ENCODE measurements at regions not wholly inside any gene's neighbourhood (a gene's known extent, or its start where the extent isn't known, plus 50 kb on each side); places are given as distances from the start of the nearest gene placed in this dataset.

DNA sequence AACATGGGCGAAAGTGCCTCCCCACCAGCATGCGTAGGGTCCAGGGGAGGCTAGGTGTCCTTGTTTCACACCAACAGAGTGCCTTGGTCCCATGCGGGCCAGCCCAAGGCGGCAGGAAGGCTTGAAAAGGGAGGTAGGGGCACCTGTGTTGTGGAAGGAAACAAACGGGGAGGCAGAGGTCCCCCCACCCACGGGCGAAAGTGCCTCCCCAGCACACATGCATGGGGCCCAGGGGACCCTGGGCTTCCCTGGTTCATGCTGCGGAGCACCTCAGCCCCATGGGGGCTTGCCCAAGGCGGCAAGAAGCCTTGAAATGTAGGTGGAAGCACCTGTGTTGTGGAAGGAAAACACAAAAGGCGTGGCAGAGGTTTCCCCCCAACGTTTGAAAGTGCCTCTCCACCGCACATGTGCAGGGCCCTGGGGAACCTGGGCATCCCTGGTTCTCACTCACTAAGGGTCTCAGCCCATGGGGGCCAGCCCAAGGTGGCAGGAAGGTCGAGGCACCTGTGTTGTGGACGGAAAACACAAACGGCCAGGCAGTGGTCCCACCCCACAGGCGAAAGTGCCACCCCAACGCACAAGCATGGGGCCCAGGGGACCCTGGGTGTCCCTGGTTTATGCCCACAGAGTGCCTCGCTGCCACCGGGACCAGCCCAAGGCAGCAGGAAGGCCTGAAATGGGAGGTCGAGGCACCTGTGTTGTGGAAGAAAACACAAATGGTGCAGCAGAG is 374.7 kb downstream of the ALG10 start:
- H3K9me3 Mint-ChIP-seq (ENCODE audit: low read depth) = no peaks in the 10 kb centered on the region
- no peaks in the 10 kb centered on the region for H3K4me1 Mint-ChIP-seq (ENCODE audit: low read depth)
- no peak overlapping the region for H3K4me3 Mint-ChIP-seq
- no peaks in the 10 kb centered on the region for H3K36me3 Mint-ChIP-seq
- H3K27ac Mint-ChIP-seq = no peak overlapping the region
- H3K27me3 Mint-ChIP-seq = no peaks in the 10 kb centered on the region

DNA sequence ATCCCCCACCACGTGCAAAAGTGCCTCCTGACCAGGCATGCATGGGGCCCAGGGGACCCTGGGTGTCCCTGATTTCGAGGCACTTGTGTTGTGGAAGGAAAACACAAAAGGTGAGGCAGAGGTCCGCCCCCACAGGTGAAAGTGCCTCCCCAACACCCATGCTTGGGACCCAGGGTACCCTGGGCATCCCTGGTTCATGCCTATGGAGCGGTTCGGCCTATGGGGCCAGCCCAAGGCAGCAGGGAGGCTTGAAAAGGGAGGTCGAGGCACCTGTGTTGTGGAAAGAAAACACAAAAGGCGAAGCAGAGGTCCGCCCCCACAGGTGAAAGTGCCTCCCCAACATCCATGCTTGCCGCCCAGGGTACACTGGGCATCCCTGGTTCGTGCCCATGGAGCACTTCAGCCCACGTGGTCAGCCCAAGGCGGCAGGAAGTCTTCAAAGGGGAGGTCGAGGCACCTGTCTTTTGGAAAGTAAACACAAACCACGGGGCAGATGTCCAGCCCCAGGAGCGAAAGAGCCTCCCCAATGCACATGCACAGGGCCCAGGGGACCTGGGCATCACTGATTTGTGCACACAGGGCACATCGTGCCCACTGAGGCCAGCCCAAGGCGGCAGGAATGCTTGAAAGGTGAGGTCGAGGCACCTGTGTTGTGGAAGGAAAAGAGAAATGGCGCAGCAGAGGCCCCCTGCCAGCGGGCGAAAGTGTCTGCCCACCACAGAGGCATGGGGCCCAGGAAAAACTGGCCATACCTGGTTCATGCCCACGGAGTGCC is 375.5 kb downstream of the ALG10 start:
- Mint-ChIP-seq H3K36me3 (no peaks in the 10 kb centered on the region), H3K9me3 (ENCODE audit: low read depth) (no peaks in the 10 kb centered on the region), H3K4me3 (no peak overlapping the region), H3K27me3 (no peaks in the 10 kb centered on the region), H3K4me1 (ENCODE audit: low read depth) (no peaks in the 10 kb centered on the region), H3K27ac (no peak overlapping the region)

- H3K4me1 Mint-ChIP-seq (ENCODE audit: low read depth) = no peaks in the 10 kb centered on the region
Measured at GRCh38 chr12:34398366-34398705, 376.0 kb downstream of the ALG10 start.

GRCh38 chr12:34398706-34399630 is 376.7 kb downstream of the ALG10 start:
- Mint-ChIP-seq H3K36me3 (no peaks in the 10 kb centered on the region), H3K4me3 (no peak overlapping the region), H3K27me3 (no peaks in the 10 kb centered on the region), H3K27ac (no peak overlapping the region), H3K4me1 (ENCODE audit: low read depth) (no peaks in the 10 kb centered on the region), H3K9me3 (ENCODE audit: low read depth) (no peaks in the 10 kb centered on the region)

More at GRCh38 chr12:34398366-34398705, 376.0 kb downstream of the ALG10 start:
- H3K27me3 Mint-ChIP-seq = no peaks in the 10 kb centered on the region
- no peak overlapping the region for H3K27ac Mint-ChIP-seq
- H3K36me3 Mint-ChIP-seq = no peaks in the 10 kb centered on the region
- H3K4me3 Mint-ChIP-seq = no peak overlapping the region
- H3K9me3 Mint-ChIP-seq (ENCODE audit: low read depth) = no peaks in the 10 kb centered on the region

DNA sequence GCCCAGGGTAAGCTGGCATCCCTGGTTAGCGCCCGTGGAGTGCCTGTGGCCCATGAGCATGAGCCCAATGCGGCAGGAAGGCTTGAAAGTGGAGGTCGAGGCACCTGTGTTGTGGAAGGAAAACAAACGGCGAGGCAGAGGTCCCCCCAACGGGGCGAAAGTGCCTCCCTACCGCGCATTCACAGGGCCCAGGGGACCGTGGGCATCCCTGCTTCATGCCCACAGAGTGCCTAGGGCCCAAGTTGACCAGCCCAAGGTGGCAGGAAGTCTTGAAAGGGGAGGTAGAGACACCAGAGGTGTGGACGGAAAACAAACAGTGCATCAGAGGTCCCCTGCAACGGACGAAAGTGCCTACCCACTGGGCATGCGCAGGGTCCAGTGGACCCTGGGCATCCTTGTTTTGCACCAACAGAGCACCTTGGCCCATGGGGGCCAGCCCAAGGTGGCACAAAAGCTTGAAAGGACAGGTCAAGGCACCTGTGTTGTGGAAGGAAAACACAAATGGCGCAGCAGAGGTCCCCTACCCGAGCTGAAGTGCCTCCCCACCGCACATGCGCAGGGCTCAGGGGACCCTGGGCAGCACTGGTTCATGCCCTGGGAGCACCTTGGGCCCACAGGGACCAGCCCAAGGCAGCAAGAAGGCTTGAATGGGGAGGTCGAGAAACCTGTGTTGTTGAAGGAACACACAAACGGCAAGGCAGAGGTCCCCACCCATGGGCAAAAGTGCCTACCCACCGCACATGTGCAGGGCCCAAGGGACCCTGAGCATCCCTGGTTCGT is 377.5 kb downstream of the ALG10 start:
- no peaks in the 10 kb centered on the region for H3K27me3 Mint-ChIP-seq
- H3K27ac Mint-ChIP-seq = no peak overlapping the region
- no peaks in the 10 kb centered on the region for H3K9me3 Mint-ChIP-seq (ENCODE audit: low read depth)
- no peaks in the 10 kb centered on the region for H3K36me3 Mint-ChIP-seq
- no peak overlapping the region for H3K4me3 Mint-ChIP-seq
- no peaks in the 10 kb centered on the region for H3K4me1 Mint-ChIP-seq (ENCODE audit: low read depth)

GRCh38 chr12:34400411-34400881 is 378.1 kb downstream of the ALG10 start:
- Mint-ChIP-seq H3K9me3 (ENCODE audit: low read depth) (no peaks in the 10 kb centered on the region), H3K4me3 (no peak overlapping the region), H3K36me3 (no peaks in the 10 kb centered on the region), H3K4me1 (ENCODE audit: low read depth) (no peaks in the 10 kb centered on the region), H3K27me3 (no peaks in the 10 kb centered on the region), H3K27ac (no peak overlapping the region)

DNA sequence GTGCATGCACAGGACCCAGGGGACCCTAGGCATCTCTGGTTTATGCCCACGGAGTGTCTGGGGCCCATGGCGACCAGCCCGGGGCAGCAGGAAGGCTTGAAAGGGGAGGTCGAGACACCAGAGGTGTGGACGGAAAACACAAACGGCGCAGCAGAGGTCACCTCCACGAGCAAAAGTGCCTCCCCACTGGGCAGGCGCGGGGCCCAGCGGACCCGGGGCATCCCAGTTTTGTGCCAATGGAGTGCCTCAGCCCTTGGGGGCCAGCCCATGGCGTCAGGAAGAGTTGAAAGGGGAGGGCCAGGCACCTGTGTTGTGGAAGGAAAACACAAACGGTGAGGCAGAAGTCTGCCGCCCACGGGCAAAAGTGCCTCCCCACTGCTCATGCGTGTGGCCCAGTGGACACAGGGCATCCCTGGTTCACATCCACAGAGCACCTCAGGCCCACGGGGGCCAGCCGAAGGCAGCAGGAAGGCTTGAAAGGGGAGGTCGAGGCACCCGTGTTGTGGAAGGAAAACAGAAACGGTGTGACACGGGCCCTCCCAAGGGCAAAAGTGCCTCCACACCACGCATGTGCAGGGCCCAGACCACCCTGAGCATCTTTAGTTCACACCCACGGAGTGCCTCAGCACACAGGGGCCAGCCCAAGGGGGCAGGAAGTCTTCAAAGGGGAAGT is 378.8 kb downstream of the ALG10 start:
- no peaks in the 10 kb centered on the region for H3K9me3 Mint-ChIP-seq (ENCODE audit: low read depth)
- H3K4me1 Mint-ChIP-seq (ENCODE audit: low read depth) = no peaks in the 10 kb centered on the region
- H3K4me3 Mint-ChIP-seq = no peak overlapping the region
- no peak overlapping the region for H3K27ac Mint-ChIP-seq
- no peaks in the 10 kb centered on the region for H3K27me3 Mint-ChIP-seq
- H3K36me3 Mint-ChIP-seq = no peaks in the 10 kb centered on the region

- no peaks in the 10 kb centered on the region for H3K27me3 Mint-ChIP-seq
- no peak overlapping the region for H3K27ac Mint-ChIP-seq
Measured at GRCh38 chr12:34401659-34402227, 379.4 kb downstream of the ALG10 start.

GRCh38 chr12:34402228-34402898 is 380.1 kb downstream of the ALG10 start:
- H3K27ac Mint-ChIP-seq = no peak overlapping the region
- no peaks in the 10 kb centered on the region for H3K27me3 Mint-ChIP-seq
- H3K4me3 Mint-ChIP-seq = no peak overlapping the region
- no peaks in the 10 kb centered on the region for H3K4me1 Mint-ChIP-seq (ENCODE audit: low read depth)
- no peaks in the 10 kb centered on the region for H3K36me3 Mint-ChIP-seq
- no peaks in the 10 kb centered on the region for H3K9me3 Mint-ChIP-seq (ENCODE audit: low read depth)

More at GRCh38 chr12:34401659-34402227, 379.4 kb downstream of the ALG10 start:
- H3K36me3 Mint-ChIP-seq = no peaks in the 10 kb centered on the region
- H3K9me3 Mint-ChIP-seq (ENCODE audit: low read depth) = no peaks in the 10 kb centered on the region
- H3K4me3 Mint-ChIP-seq = no peak overlapping the region
- no peaks in the 10 kb centered on the region for H3K4me1 Mint-ChIP-seq (ENCODE audit: low read depth)

DNA sequence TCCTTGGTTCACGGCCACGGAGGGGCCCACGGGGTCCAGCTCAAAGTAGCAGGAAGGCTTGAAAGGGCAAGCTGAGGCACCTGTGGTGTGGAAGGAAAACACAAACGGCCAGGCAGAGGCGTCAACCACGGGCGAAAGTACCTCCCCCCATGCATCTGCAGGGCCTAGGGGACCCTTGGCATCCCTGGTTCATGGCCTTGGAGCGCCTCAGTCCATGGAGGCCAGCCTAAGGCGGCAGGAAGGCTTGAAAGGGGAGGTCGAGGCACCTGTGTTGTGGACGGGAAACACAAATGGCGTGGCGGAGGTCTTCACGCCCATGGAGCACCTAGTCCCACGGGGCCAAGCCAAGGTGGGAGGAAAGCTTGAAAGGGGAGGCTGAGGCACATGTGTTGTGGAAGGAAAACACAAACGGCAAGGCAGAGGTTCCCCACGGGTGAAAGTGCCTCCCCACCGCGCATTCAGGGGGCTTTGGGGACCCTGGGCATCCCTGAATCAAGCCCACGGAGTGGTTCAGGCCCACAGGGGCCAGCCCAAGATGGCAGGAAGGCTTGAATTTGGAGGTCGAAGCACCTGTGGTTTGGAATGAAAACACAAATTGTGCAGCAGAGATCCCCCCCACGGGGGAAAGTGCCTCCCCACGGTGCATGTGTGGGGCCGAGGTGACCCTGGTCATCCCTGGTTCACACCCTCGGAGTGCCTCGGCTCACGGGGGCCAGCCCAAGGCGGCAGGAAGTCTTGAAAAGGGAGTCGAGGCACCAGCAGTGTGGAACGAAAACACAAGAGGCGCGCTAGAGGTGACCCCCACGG is 380.8 kb downstream of the ALG10 start:
- H3K36me3 Mint-ChIP-seq = no peaks in the 10 kb centered on the region
- no peak overlapping the region for H3K4me3 Mint-ChIP-seq
- no peaks in the 10 kb centered on the region for H3K27me3 Mint-ChIP-seq
- peaks cover 6% of the 10 kb centered on the region for H3K9me3 Mint-ChIP-seq (ENCODE audit: low read depth)
- no peak overlapping the region for H3K27ac Mint-ChIP-seq
- no peaks in the 10 kb centered on the region for H3K4me1 Mint-ChIP-seq (ENCODE audit: low read depth)

DNA sequence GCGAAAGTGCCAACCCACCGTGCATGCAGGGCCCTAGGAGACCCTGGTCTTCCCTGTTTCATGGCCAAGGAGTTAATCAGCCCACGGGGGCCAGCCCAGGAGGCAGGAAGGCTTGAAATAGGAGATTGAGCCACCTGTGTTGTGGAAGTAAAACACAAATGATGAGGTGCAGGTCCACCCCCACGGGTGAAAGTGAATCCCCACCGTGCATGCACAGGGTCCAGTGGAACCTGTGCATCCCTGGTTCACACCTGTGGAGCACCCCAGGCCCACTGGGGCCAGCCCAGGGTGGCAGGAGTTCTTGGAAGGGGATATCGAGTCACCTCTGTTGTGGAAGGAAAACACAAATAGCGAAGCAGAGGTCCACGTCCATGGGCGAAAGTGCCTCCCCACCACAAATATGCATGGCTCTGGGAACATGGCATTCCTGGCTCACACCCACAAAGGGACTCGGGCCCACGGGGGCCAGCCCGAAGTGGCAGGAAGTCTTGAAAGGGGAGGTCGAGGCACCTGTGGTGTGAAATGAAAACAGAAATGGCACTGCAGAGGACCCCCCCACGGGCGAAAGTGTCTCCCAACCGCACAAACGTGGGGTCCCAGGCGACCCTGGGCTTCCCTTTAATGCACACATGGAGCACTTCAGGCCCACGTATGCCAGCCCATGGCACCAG is 381.5 kb downstream of the ALG10 start:
- H3K4me1 Mint-ChIP-seq (ENCODE audit: low read depth) = no peaks in the 10 kb centered on the region
- no peaks in the 10 kb centered on the region for H3K27me3 Mint-ChIP-seq
- no peak overlapping the region for H3K4me3 Mint-ChIP-seq
- H3K36me3 Mint-ChIP-seq = no peaks in the 10 kb centered on the region
- H3K9me3 Mint-ChIP-seq (ENCODE audit: low read depth) = peaks cover 12% of the 10 kb centered on the region
- H3K27ac Mint-ChIP-seq = no peak overlapping the region
